ENCODE measurements at regions not wholly inside any gene's neighbourhood (a gene's known extent, or its start where the extent isn't known, plus 50 kb on each side); places are given as distances from the start of the nearest gene placed in this dataset.

GRCh38 chr13:47675871-47676270 lies 325.2 kb downstream of the SUCLA2 start (continued):
- no peak for TF ChIP-seq NFAT5 (CRISPR knock-in tag; IDR thresholded peaks at IDR 0.05)
- no peak for TF ChIP-seq ZBTB10 (CRISPR knock-in tag; IDR thresholded peaks at IDR 0.05; ENCODE audit: borderline replicate concordance)
- TF ChIP-seq HOXD1 (CRISPR knock-in tag; IDR thresholded peaks at IDR 0.05), result no peak
- TF ChIP-seq ZNF160 (CRISPR knock-in tag; IDR thresholded peaks at IDR 0.05), result no peak
- TF ChIP-seq SNAPC5 (CRISPR knock-in tag; IDR thresholded peaks at IDR 0.05; ENCODE audit: borderline replicate concordance), result no peak
- TF ChIP-seq LRRFIP1 (CRISPR knock-in tag; conservative IDR thresholded peaks at IDR 0.05), result no peak
- TF ChIP-seq ZNF232 (CRISPR knock-in tag; IDR thresholded peaks at IDR 0.05; ENCODE audit: borderline replicate concordance), result no peak
- TF ChIP-seq FOXC1 (CRISPR knock-in tag; IDR thresholded peaks at IDR 0.05; ENCODE audit: borderline replicate concordance), result no peak

Measured in HepG2 (cell line).